GM18508 (cell line): ENCODE measurements at regions not wholly inside any gene's neighbourhood (a gene's known extent, or its start where the extent isn't known, plus 50 kb on each side); places are given as distances from the start of the nearest gene placed in this dataset.
"Not testable (repeated sequence)": the region's sequence is repeated elsewhere in the genome, so short reads cannot be mapped to it uniquely, and the experiment has no call there.

Source experiments
- ATAC-seq: cut with Tn5 transposase; IDR thresholded peaks from one replicate; pipeline ENCODE4 v1.9.1; 2021; ENCODE audit warnings: moderate number of reproducible peaks; ENCODE audit not compliant: insufficient read depth, unreplicated experiment

GRCh38 chr13:107608736-107609135 is 606.6 kb downstream of the LIG4 start:
- ATAC-seq: no peak

GRCh38 chr13:107600971-107601370 is 614.4 kb downstream of the LIG4 start:
- ATAC-seq: no peak

GRCh38 chr13:107596306-107596705 is 619.0 kb downstream of the LIG4 start:
- ATAC-seq: not testable (repeated sequence)

GRCh38 chr13:107590556-107590955 is 624.8 kb downstream of the LIG4 start:
- no peak for ATAC-seq

GRCh38 chr13:107587681-107588080 is 627.7 kb downstream of the LIG4 start:
- ATAC-seq: no peak

GRCh38 chr13:107586216-107586615 is 629.1 kb downstream of the LIG4 start:
- no peak for ATAC-seq

- ATAC-seq: no peak
Measured at GRCh38 chr13:107585469-107586180, 629.7 kb downstream of the LIG4 start.

- ATAC-seq: no peak
Measured at GRCh38 chr13:107582171-107582570, 633.2 kb downstream of the LIG4 start.

- no peak for ATAC-seq
Measured at GRCh38 chr13:107580741-107581412, 634.5 kb downstream of the LIG4 start.

GRCh38 chr13:107576430-107576829 is 638.9 kb downstream of the LIG4 start:
- ATAC-seq: no peak

- no peak for ATAC-seq
Measured at GRCh38 chr13:107574517-107575210, 640.7 kb downstream of the LIG4 start.

GRCh38 chr13:107573184-107573583 is 642.2 kb downstream of the LIG4 start:
- no peak for ATAC-seq

- no peak for ATAC-seq
Measured at GRCh38 chr13:107572156-107572555, 643.2 kb downstream of the LIG4 start.

GRCh38 chr13:107568181-107568580 is 647.2 kb downstream of the LIG4 start:
- no peak for ATAC-seq

GRCh38 chr13:107563099-107563925 is 652.0 kb downstream of the LIG4 start:
- ATAC-seq: no peak

GRCh38 chr13:107562203-107562602 is 653.1 kb downstream of the LIG4 start:
- no peak for ATAC-seq

GRCh38 chr13:107554460-107554859 is 660.9 kb downstream of the LIG4 start:
- no peak for ATAC-seq

- no peak for ATAC-seq
Measured at GRCh38 chr13:107553838-107554237, 661.5 kb downstream of the LIG4 start.

- no peak for ATAC-seq
Measured at GRCh38 chr13:107551521-107551920, 663.8 kb downstream of the LIG4 start.

GRCh38 chr13:107548338-107548737 is 667.0 kb downstream of the LIG4 start:
- no peak for ATAC-seq
